HG03159 (cell line): ENCODE measurements at regions not wholly inside any gene's neighbourhood (a gene's known extent, or its start where the extent isn't known, plus 50 kb on each side); places are given as distances from the start of the nearest gene placed in this dataset.
A peak's percentile ranks its signal among the peaks of the same experiment; 100 is the strongest.
"Not testable (repeated sequence)": the region's sequence is repeated elsewhere in the genome, so short reads cannot be mapped to it uniquely, and the experiment has no call there.

ENCODE experiments used
- ATAC-seq: cut with Tn5 transposase; IDR thresholded peaks from one replicate; pipeline ENCODE4 v1.9.1; 2021; ENCODE audit warnings: mild to moderate bottlenecking, moderate library complexity; ENCODE audit not compliant: unreplicated experiment

DNA sequence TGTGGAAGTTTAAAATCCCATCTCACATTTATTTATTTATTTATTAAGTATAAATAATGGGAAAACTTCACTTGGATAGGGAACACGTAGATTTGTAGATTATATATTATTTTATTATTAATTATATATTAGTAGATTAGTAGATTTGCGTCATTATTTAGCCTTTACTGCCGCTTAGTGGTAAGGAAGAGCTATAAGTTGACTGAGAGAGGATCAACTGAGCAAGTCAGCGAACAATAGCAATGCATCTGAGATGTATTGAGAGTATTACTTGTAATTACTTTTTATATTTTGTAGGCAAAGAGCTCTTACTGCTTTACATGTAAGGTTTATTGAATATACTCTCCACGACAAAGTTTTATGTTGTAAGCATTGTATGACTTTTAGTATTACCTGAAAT is 244.5 kb upstream of the ANKRD30A start:
- peak; percentile 53 for ATAC-seq

DNA sequence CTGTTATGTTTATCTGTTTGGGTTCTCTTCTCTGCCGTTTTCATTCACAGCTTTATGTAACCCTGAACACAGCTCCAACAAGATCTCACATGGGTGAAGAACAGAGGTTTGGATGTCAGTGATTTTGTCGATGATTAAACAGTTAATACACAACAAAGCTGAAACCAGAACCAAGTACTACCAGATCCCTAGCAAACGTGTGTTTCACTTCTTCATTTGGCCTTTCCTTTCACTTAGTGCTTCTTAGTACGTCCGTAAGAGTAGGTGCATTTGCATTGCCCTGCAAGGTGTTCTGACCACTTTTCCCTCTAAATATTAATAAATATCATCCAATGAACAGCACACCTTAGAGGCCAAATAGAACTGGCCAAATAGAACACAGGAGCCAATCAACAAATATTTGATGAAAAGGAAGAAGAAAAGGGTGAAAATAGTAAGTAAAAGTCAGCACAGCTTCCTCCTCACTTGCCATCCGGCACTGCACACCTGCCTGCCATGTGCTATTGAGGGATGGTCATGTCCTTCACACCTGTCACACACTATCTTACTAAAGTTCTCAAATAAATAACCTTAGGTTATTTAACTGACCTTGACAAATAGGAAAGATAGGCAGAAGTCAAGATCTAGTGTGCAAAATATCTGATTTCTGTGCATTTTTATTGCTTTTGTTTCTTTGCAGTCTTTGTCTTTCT is 252.6 kb upstream of the ANKRD30A start:
- ATAC-seq, result peak; percentile 97

DNA sequence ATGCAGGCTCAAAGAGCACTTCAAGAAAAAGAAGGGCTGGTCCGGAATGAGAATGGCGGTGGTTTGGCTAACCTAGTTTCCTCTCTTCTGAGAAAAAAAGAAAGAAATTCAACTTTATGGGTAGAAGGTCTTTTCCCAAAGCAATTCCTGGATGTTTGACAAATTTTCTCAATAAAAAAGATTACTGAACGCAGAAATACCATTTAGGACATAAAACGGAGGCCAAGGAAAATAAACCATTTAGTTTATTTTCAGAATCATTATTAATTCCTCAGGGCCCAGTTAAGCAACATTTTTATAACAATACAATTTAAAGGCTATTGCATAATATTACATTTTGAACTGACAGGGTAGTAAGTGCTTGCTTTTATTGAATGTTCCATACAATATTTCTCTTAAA is 284.6 kb upstream of the ANKRD30A start:
- ATAC-seq, result no peak

DNA sequence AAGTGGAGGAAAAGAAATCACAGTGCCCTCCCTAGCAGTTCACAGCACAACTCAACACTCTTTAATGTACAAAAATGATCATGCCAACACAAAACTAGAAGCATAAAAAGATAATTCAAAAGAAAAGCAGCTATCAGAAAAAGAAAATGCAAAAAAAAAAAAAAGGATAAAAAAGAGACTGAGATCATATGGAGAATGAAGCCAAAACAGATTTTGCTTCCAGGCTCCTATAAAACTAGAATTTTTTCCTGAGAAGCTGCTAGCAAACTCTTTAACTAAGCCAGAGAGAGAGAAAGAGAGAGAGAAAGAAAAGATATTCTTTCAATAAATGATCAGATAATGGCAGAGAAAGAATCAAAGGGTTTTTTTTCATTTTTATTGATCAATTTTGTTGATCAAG is 288.0 kb upstream of the ANKRD30A start:
- ATAC-seq, result no peak

DNA sequence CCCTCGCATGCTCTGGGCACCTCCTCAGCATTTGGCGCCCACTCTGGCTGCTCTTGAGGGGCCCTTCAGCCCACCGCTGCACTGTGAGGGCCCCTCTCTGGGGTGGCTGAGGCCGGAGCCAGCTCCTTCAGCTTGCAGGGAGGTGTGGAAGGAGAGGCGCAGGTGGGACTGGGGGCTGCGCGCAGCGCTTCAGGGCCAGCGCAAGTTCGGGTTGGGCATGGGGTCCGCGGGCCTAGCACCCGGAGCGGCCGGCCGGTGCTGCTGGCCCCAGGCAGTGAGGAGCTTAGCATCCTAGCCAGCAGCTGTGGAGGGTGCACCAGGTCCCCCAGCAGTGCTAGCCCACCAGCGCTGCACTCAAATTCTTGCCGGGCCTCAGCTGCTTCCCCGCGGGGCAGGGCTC is 305.6 kb upstream of the ANKRD30A start:
- no peak for ATAC-seq

DNA sequence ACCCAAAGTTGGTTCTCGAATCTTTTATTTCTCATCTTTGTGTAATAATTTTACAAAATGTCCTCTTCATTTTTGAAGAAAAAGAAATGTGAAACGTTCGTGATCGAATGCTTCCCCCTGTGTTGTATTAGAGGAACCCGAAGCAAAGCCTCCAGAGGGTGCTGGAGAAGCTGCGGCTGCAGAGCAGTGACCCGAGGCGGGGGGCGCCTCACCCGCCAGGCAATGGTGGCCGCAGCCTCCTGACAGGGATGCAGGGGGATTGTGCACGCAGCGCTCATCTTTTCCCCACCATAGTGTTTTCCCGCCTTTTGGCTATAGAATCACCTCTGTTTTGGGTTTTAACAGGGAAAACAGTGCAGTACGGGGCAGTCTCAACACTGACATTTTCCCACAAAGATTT is 307.5 kb upstream of the ANKRD30A start:
- ATAC-seq, result no peak

DNA sequence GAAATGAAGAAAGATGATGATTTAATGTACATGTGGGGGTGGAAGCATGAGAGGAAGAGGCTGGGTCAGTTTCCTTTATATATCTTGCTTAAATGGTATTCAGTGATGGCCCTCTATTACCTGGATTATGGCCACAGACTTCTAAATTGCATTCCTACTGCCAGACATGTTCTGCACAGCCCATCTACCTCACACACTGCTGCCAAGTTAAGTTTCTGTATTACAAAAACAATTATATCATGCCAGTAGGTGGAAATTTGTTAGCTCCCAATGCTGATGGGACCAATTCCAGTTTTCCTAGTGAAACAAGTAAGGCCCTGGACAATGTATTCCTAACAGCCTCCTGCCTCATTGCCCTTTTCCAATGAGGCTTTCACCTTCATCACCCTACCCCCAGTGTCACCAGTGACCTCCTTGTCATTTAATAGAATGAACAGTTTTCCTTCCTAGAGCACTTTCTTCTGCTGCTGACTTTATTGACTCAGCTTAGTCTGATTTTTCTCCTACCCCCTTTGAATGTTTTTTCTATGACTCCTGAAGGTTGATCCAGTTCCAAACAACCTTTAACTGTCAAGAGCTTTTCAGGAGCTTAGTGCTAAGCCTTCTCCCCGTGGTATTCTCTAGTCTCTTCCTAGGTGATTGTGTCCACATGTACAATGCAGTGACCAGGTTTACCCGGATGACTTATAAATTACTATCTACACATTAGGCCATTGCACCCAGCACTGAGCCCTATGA is 316.6 kb upstream of the ANKRD30A start:
- no peak for ATAC-seq

DNA sequence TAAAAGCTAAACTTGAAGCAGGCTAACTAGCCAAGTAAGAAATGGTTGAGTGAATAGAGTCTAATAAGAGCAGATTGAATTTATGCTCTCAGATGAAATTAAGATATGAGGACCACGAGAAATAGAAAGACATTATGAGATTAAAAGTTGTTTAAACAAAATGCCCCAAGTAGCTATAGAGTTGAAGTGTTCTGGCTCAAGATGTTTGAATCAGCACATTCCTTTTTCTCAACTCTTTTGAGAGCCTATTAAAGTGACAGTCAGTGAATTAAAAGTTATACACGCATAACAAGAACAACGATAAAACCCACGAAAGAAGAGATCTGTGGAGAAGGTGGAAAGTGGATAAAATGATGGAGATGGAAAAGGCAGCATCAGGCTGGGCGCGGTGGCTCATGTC is 322.2 kb upstream of the ANKRD30A start:
- ATAC-seq, result no peak

DNA sequence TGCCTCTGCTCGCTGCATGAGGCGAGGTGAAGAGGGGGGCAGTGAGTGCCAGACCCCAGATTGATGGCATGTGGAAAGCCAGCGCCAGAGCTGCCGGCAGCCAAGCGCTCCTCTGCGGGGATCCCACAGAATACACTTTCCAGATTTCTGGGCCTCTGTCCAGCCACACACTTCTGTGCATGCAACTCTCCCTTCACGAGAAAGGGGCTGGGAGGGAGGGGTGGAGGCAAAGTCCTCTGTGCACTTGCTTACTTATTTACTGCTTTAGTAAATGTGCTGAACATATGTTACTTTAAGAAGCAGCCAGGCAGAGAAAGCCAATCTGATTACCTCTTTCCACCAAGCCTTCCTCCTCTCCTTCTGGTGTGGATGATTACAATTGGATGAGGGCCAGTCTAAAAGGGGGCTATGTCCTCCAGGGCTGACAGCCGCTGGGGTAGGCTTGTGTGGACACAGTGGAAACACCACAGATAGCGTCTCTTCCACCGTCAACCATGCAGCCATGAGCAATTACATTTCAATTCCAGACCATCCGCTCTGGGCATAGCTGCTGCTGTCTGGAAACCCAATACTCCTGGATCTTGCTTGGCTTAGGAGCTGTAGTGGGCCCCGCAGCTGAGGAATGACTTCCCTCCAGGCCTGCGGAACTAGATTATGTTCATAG is 322.8 kb upstream of the ANKRD30A start:
- no peak for ATAC-seq

DNA sequence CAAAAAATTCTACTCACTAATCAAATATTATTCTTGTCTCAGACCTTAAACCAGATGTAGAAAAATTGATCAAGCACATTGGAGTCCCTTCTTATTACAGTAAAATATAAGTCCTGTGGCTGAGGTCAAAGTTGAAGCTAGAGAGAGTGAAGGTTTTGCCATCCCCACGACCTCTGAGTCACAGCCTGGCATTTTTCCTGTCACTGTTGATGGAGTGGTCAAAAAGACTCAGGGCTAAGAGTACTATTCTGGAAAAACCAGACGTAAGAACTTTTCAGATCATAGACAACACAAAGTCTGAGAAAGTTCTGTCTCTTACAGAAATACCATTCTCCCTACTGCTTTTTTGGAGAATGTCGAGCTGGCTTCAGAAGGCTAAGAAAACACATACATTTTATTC is 323.7 kb upstream of the ANKRD30A start:
- no peak for ATAC-seq

DNA sequence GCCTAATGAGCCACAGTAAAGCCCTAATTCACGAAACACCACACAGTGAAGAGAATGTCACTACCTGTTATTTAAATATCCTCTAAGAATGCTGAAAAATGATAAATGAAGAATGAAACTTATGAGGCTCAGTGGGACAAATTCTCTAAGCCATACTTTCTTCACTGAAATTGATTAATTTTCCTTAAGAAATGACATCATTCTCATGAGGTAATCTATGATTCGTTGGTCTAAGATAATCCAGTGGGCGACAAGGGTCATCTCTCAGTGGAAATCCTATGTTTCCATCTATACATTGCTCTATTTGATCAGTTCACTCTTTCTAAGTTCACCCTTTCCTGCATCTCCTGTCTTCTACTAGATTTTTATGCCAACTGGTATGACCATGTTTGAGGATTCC is 330.4 kb upstream of the ANKRD30A start:
- ATAC-seq, result no peak

DNA sequence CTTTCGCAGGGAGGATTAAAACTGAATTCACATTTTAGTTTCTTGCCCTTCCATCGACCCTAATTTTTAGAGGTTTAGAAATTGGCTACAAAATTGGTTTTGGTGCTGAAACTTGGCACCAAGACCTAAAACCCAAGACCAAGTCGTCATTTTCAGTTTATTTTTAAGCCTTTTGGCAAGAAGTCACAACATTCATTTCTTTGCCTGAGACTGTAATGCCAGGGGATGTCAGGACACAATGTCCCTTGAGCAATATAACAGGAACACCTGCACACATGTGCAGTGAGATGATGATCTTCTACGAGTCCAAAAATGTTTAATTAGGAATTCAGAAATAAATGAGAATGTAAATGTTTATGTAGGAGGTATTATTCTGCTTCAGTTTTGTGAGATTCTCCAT is 335.4 kb upstream of the ANKRD30A start:
- no peak for ATAC-seq

DNA sequence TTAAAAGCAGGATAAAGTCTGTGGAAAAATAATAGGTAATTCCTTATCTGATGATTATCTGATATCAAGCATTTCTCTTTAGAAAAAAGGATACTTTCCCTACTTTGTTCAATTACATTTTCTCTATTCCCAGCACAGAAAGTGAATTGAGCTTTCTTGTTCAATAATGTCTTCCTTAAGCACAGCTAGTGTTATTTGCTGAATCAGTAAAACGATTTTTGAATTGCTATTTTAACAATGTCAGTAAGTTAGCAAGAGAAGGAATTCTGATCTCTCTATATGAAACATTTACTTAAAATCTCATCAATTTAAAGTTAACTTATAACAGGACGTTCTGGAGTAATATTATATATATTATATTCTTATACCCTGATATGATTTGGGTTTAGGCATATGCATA is 337.2 kb upstream of the ANKRD30A start:
- no peak for ATAC-seq

DNA sequence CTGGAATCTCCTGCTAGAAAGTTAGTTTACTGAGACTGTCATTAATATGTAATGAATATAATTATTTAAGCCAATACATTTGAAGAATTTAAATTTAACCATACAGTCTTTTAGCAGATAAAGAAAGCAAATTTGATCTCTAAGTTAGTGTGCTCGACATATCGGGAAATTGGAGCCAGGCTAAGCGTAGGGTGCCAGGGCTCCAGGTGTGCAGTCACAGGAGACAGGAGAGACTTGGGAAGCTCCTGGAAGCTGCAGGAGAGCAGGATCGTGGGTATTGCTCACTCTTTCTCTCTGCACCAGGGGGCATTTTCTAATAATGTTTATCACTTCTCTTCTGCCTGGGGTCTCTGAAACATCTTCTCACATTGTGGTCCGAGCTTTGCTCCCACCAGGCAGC is 342.0 kb upstream of the ANKRD30A start:
- ATAC-seq, result no peak

DNA sequence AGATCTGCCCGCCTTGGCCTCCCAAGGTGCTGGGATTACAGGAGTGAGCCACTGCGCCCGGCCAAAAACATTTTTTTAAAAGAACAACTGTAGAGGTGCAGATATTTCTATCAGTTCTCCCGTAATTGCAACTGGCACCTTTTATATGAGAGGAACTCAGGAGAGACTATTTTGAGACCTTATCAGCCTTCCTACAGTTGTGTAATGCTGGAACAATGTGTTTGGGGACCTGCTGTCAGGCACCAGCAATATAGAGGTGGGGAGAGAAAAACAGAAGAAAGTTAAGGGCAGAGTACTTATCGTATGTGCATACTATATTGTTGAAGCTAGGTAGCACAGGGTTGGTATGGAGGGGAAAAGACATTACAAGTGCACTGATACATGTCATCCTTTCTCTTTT is 343.8 kb upstream of the ANKRD30A start:
- ATAC-seq, result no peak

DNA sequence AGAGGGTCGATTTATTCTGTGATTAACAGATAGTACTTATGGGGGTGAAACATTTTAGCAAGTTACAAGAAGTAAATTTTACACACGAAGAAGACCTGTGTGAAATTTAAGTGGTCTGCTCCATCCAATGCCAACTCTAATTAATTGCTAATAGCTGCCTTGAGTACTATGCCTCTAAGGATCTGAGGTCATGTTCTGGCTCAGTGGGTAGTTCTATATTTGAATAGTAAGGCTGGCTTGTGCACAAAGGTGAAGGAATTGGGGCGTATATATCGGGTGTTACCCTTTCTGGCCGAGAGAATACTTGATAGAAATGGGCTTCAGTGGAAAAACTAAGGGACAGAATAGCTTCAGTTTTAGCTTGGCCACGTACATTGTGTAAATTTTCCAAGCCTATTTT is 345.2 kb upstream of the ANKRD30A start:
- no peak for ATAC-seq

DNA sequence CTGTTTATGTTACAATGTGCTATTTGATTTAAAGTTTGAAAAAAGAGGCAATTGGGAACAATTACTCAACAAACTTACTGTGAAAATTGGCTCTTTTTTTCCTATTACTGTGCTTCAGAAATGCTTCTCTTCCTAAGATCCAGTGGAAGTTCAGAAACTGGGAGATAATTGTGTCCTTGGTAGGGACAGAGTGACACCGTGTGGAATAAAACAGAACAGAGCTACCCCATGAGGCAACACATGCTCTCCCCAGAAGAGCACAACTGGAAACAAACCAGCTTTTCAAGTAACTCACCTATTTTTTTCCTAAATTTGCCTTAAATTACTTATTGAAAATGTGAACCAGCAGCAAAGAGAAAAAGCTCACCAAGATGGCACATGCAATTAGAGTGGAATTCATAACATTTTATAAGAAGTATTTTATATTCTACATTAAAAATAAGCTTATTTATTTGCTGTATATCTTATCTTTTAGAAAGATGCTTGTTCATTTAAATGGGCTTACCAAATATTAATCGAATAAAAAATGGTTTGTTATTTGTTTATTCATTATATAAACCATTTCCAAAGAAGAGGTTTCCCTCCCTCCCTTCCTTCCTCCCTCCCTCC is 346.1 kb upstream of the ANKRD30A start:
- no peak for ATAC-seq

DNA sequence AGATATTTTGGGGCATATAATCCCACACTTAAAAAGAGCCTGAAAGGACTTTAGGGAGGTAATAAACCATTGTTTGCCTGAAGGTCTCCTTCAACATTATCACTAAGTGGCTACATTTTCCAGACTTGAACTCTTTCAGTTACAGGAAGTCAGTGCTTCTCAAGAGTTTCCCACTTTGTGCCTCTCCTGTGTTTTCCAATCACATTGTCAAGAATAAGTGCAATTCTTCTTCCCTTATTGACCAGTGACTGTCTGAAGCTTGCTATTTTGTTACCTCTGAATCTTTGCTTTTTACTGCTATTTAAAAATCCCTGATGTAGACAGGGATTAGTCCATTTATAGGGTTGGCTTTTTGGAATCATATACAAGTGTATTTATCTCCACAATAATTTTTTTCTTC is 346.7 kb upstream of the ANKRD30A start:
- no peak for ATAC-seq

DNA sequence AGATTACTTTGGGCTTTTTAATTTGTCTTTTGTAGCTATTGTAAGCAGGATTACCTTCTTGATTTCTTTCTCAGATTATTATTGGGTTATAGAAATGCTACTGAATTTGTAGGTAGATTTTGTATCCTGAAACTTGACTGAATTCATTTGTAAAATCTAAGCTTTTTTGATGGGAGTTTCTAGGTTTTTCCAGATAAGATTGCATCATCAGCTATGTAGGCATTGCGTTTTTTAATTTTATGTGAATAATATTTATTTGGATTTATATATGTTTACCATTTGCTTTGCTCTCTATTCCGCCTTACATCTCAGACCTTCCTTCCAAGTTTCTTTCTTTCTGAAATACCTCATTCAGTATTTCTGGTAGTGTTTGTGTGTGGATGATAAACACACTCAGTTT is 351.7 kb upstream of the ANKRD30A start:
- no peak for ATAC-seq

DNA sequence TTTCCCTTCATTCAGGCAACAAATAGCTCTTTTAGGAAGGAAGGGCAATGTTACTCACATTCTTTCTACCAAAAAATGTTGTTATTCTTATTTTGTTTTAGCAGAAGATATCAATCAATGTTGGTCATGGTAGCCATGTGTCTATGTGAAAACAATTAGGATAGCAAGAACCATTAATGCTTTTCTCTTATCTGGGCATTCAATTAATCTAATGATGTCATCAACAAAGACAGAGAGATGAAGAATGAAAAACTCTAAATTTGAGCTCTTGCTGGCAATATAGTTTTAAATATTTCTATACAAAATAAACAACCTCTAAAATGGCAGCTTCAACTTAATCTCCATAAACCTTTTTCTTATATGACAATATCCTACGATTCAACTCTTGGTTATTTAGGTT is 353.7 kb upstream of the ANKRD30A start:
- no peak for ATAC-seq

DNA sequence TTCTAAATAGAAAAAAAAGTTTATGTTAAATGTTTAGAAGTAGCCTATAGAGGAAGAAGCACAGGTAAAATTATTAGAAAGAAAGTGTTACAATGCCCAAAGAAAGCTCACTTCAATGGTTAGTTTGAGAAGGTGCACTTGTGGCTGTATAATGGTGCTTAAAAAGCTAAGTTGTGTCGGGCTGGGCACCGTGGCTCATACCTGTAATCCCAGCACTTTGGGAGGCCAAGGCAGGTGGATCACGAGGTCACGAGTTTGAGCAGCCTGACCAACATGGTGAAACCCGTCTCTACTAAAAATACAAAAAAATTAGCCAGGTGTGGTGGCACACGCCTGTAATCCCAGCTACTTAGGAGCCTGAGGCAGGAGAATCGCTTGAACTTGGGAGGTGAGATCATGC is 355.7 kb upstream of the ANKRD30A start:
- ATAC-seq, result not testable (repeated sequence)

DNA sequence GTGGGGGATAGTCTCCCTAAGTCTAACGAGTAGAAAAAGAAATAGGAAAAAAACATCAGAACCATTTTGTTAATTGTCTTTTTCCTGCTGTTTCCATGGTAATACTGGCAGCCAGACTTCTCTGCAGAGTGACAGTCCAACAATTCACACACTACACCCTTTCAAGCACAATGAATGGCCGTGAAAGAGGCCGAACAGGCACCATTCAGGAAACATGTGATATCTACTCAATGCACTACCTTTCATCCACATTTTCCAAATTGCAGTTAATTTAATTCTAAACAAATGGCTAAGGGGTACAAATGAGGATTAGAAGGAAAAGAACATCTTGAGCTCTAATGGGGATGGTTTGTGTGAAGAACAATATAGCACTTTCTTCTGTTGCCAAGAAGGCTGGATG is 358.5 kb upstream of the ANKRD30A start:
- no peak for ATAC-seq
